Colon (tissue), 2 donors: ENCODE measurements at regions not wholly inside any gene's neighbourhood (a gene's known extent, or its start where the extent isn't known, plus 50 kb on each side); places are given as distances from the start of the nearest gene placed in this dataset.

Experiments used
- FAIRE-seq: peaks from 2 replicates; lab custom pipeline; 2012; peaks lifted over from hg19 to GRCh38; lab: Jason Lieb, UNC
- donor health status: control.
- donor health status: control.

- no peak for FAIRE-seq
These were observed 363.1 kb upstream of the OR4E1 start for GRCh38 chr14:22036541-22037239.

GRCh38 chr14:22026527-22026926, 352.9 kb upstream of the OR4E1 start:
- FAIRE-seq: no peak

- FAIRE-seq: no peak
These were observed 352.3 kb upstream of the OR4E1 start for GRCh38 chr14:22025879-22026278.

GRCh38 chr14:22024137-22024536, 350.5 kb upstream of the OR4E1 start:
- no peak for FAIRE-seq

- FAIRE-seq: no peak
These were observed 345.3 kb upstream of the OR4E1 start for GRCh38 chr14:22018890-22019289.

- FAIRE-seq: no peak
These were observed 338.8 kb upstream of the OR4E1 start for GRCh38 chr14:22012452-22012851.

- no peak for FAIRE-seq
These were observed 337.6 kb upstream of the OR4E1 start for GRCh38 chr14:22011253-22011642.

GRCh38 chr14:22010545-22011252, 337.1 kb upstream of the OR4E1 start:
- no peak for FAIRE-seq

GRCh38 chr14:22008766-22009165, 335.1 kb upstream of the OR4E1 start:
- FAIRE-seq: no peak

- FAIRE-seq: no peak
These were observed 334.3 kb upstream of the OR4E1 start for GRCh38 chr14:22007784-22008412.

- FAIRE-seq: no peak
These were observed 333.7 kb upstream of the OR4E1 start for GRCh38 chr14:22007363-22007762.

- FAIRE-seq: no peak
These were observed 329.8 kb upstream of the OR4E1 start for GRCh38 chr14:22003461-22003860.

- no peak for FAIRE-seq
These were observed 329.3 kb upstream of the OR4E1 start for GRCh38 chr14:22002860-22003284.

- FAIRE-seq: no peak
These were observed 325.8 kb upstream of the OR4E1 start for GRCh38 chr14:21999402-21999801.

GRCh38 chr14:21997300-21997699, 323.7 kb upstream of the OR4E1 start:
- no peak for FAIRE-seq

GRCh38 chr14:21995332-21995731, 321.7 kb upstream of the OR4E1 start:
- no peak for FAIRE-seq

- FAIRE-seq: no peak
These were observed 320.2 kb upstream of the OR4E1 start for GRCh38 chr14:21993837-21994236.

GRCh38 chr14:21993070-21993469, 319.5 kb upstream of the OR4E1 start:
- FAIRE-seq: no peak

- no peak for FAIRE-seq
These were observed 317.5 kb upstream of the OR4E1 start for GRCh38 chr14:21991130-21991529.

GRCh38 chr14:21990116-21990515, 316.5 kb upstream of the OR4E1 start:
- FAIRE-seq: no peak

GRCh38 chr14:21989090-21989489, 315.5 kb upstream of the OR4E1 start:
- no peak for FAIRE-seq

- FAIRE-seq: no peak
These were observed 314.8 kb upstream of the OR4E1 start for GRCh38 chr14:21988413-21988812.

GRCh38 chr14:21987937-21988336, 314.3 kb upstream of the OR4E1 start:
- no peak for FAIRE-seq
